Activated CD4-positive, CD25-positive, alpha-beta regulatory T cell treated with anti-CD3 and anti-CD28 coated beads, Interleukin-2, amount 50 U/mL, for 72 hours (primary cell): ENCODE measurements at regions not wholly inside any gene's neighbourhood (a gene's known extent, or its start where the extent isn't known, plus 50 kb on each side); places are given as distances from the start of the nearest gene placed in this dataset.

Experiments
- DNase-seq: peaks from one replicate; pipeline ENCODE4 v3.0.0; 2021

DNA sequence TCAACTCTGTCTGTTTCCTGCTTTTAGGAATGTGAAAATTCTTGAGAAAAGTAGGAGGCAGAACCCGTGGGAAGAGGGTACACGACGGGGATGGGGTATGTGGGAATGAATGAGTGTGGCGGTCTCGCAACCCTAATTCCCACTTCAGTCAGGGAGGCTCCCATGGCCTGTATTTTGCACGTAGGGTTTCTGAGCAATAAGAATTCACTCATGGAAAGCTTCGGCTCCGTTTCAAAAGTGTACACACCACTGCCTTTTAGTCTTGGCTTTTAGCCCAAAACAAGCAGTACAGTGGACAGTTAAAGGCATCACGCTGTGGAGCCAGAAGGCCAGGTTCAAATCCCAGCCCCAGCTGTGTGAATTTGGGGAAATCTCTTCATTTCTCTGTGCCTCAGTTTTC lies 116.7 kb downstream of the MN1 start:
- DNase-seq, result no peak

DNA sequence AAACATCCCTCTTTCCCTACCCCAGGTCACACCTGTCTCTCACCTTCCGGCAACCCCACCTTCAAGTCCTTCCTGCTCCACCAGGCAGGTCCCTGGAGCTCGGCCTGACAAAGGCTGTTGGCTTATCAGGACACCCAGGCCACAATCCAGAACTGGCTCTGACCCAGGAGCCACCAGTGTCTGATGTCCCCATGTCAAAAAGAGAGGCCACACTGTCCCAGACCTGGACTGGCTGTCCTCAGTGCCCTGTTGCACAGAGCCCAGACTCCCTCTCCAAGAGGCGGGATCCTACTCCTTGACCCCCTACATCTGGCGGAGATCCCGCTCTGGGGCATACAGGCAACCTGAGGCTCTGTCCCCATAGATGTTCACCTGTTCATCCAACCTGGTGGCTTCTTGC lies 116.0 kb downstream of the MN1 start:
- no peak for DNase-seq

DNA sequence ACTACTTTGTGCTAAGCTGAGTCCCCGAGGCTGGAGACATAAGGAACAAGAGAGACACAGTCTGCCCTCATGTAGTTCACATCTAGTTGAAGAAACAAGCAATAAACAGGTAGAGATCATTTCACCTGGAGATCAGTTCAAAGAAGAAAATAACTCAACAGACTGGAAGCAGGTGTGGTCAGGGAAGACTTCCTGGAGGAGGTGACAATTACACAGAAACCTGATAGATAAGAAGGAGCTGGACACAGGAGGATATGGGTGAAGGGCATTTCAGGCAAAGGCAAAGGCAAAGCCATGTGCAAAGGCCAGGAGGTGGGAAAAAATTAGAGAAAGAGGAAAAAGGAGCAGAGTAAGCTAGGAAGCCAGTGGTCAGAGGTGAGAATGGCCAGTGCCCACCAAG lies 115.6 kb downstream of the MN1 start:
- no peak for DNase-seq

DNA sequence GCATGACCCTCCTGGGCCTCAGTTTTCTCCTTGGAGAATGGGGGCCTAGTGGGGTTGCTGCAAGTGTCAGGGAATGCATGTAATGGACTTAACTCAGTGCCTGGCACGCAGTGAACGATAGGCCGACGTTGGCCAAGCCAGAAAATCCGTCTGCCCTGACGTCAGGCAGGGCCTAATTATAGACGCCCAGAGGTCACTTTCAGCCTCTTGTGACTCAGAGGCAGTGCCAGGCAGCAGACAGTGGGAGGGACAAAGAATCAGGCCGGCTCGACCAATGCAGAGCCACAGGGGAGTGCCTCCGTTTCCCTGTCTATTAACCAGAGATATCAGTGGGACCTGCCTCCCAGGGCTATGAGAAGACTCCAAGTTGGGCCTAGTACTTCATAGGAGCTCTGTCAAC lies 115.0 kb downstream of the MN1 start:
- DNase-seq, result no peak

DNA sequence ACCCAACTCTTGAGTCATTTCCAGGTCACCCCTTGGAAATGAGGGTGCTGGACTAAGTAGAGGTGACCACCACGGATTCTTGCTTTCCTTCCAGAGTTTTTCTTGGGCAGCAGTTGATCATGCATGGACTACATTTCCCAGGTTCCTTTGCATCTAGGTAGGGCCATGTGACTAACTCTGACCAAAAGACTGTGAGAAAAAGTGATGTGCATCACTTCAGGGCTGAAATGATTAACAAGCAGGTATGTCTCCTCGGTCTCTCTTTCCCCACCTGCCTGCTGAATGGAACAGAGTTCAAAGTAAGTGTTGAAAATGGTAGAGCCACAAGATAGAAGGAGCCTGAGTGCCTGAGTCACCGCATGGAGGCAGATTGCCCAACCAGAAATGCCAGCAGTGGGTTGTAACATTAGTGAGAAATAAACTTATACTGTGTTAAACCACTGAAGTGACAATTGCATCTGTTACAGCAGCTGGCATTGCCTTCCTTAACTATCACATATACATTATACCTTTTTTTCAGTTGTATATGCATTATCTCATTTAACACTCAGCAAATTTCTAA lies 113.5 kb downstream of the MN1 start:
- no peak for DNase-seq

DNA sequence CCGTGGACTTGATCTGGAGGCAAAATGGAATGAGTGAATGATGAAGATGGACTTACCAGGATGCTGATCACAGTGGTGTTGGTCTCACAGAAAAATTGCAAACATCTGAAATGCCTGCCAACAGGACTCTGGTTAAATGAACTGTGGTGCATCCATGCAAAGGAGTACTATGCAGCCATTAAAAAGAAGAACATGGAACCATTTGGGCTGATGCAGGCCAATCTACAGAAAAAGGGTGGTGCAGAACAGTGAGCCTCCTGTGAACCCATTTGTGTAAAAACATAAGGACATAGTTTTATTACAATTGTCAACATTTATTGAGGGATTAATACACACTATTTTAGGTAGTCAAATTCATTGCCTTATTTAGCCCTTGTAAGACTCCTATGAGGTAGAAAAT lies 111.9 kb downstream of the MN1 start:
- DNase-seq, result no peak

DNA sequence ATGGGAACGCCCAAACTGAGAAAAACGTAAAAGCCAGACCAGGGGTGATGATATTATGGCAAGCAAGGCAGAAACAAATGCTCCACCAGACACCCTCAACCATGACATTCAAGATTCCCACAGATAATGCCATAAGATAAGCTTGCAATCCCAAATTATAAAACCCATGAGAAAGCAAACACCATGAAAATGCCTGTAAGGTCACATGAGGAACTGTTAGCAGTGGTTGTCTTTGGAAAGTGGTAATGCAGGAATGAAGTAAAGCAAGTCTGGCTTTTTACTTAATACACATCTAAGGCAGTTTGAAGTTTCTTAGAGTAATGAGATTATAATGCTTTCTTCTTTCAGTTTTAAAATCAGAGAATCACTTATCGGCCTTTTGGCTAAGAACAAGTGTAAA lies 111.0 kb downstream of the MN1 start:
- no peak for DNase-seq

DNA sequence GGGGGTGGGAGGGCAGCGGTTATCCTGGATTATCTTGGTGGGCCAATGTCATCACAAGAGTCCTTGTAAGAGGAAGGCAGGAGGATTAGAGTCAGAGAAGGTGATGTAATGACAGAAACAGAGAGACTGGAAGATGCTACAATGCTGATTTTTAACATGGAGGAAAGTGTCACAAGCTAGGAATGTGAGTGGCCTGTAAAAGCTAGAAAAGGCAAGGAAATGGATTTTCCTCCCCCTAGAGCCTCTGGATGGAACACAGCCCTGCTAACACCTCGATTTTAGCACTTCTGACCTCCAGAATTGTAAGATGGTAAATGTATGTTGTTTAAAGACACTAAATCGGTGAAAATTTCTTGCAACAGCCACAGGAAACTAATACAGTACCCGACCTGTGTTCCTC lies 109.3 kb downstream of the MN1 start:
- DNase-seq, result no peak

DNA sequence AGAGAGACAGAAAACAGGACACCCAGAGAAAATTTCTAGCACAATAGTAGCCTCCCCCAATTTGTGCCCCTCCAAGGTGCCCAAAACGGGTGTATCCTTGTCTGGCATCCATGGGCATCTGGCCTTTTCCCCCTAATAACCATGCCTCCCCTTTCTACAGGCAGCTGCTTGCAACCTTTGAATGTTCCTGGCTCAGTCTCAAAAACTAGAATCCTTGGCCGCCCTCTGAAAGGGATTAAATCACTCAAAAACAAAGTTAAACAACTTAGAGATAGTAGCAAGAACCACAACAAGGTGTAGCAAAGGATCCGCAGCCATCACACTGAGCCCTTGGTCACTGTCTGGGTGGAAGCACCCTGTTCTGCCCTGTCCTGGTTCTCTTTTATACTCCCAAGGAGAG lies 105.6 kb downstream of the MN1 start:
- DNase-seq, result no peak

DNA sequence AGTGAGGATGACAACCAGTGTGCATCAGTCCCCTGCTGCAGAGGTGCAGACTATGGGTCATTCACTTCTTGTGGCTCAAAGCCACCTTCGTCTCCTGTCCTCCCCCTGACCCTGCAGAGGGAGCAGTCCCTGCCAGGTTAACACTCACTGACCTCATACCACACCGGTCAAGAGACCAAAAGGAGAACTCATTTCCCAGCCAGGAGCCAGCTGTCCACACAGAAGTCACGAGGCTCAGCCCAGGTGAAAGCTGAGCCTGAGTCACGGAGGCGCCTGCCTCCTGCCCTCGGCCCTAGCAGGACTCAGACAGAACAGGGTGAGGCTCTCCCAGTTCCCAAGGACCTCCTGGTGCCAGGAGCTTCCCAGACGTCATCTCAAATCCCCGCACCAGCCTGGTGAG lies 103.7 kb downstream of the MN1 start:
- DNase-seq, result no peak
